ENCODE measurements at regions not wholly inside any gene's neighbourhood (a gene's known extent, or its start where the extent isn't known, plus 50 kb on each side); places are given as distances from the start of the nearest gene placed in this dataset.

GRCh38 chr3:139780593-139780992 lies 102.8 kb upstream of the NMNAT3 start:
- no peak for TF ChIP-seq CTCF (IDR thresholded peaks at IDR 0.05)
- DNase-seq (ENCODE audit: low spot score): no peak
- no peak overlapping the region for H3K27ac ChIP-seq
- no peak overlapping the region for H3K4me3 ChIP-seq

GRCh38 chr3:139778682-139779233 lies 101.0 kb upstream of the NMNAT3 start:
- no peak for DNase-seq (ENCODE audit: low spot score)
- TF ChIP-seq CTCF (IDR thresholded peaks at IDR 0.05): no peak
- no peak overlapping the region for H3K4me3 ChIP-seq
- H3K27ac ChIP-seq: no peak overlapping the region

- TF ChIP-seq CTCF (IDR thresholded peaks at IDR 0.05): no peak
- DNase-seq (ENCODE audit: low spot score): no peak
- Histone ChIP-seq H3K27ac (no peak overlapping the region), H3K4me3 (no peak overlapping the region)
Observed at GRCh38 chr3:139774560-139775302, 97.0 kb upstream of the NMNAT3 start.

- TF ChIP-seq CTCF (IDR thresholded peaks at IDR 0.05): no peak
- DNase-seq (ENCODE audit: low spot score): no peak
- Histone ChIP-seq H3K27ac (no peak overlapping the region), H3K4me3 (no peak overlapping the region)
Observed at GRCh38 chr3:139772539-139773500, 95.0 kb upstream of the NMNAT3 start.

GRCh38 chr3:139771331-139771730 lies 93.6 kb upstream of the NMNAT3 start:
- DNase-seq (ENCODE audit: low spot score): no peak
- Histone ChIP-seq H3K4me3 (no peak overlapping the region), H3K27ac (no peak overlapping the region)
- TF ChIP-seq CTCF (IDR thresholded peaks at IDR 0.05): no peak

GRCh38 chr3:139770577-139770976 lies 92.8 kb upstream of the NMNAT3 start:
- H3K4me3 ChIP-seq: no peak overlapping the region
- TF ChIP-seq CTCF (IDR thresholded peaks at IDR 0.05): no peak
- no peak for DNase-seq (ENCODE audit: low spot score)

More at GRCh38 chr3:139770577-139770976, 92.8 kb upstream of the NMNAT3 start:
- H3K27ac ChIP-seq: no peak overlapping the region
